ENCODE measurements at regions not wholly inside any gene's neighbourhood (a gene's known extent, or its start where the extent isn't known, plus 50 kb on each side); places are given as distances from the start of the nearest gene placed in this dataset.
A peak's percentile ranks its signal among the peaks of the same experiment; 100 is the strongest.

DNA sequence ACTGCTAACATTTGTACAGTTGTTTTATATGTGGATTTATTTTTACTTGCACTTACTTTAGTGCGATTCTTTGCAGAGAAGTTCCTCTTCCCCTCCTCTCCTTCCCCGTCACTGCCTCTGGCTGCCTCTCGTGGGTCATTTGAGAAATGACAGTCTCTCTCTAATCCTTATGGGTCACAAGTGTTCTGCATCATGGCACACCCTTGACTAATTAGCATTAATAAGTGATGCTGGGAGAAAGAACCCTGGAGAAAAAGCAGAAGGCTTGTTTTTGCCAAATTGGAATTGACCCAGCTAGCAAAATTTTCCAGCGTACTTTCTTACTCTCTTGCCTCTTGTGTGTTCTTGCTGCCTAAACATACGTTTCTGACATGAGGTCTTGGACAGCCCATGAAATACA, 301.2 kb downstream of the DUSP10 start:
- Histone ChIP-seq H3K79me2 (ENCODE audit: control insufficient read depth, insufficient read depth, low read length) (no peaks in the 10 kb centered on the region), H4K20me1 (ENCODE audit: control insufficient read depth, insufficient read depth) (no peaks in the 10 kb centered on the region), H3K9ac (ENCODE audit: control insufficient read depth, insufficient read depth, low read length) (no peak overlapping the region), H2AFZ (ENCODE audit: control insufficient read depth, low read depth, low read length) (no peak overlapping the region), H3K27ac (ENCODE audit: control insufficient read depth, insufficient read depth) (no peak overlapping the region), H3K27me3 (replicated peaks in 1 of 2; ENCODE audit: control insufficient read depth in 2 of 2, insufficient read depth in 2 of 2, low read length in 1 of 2) (no peaks in the 10 kb centered on the region), H3K36me3 (ENCODE audit: control insufficient read depth in 2 of 2, insufficient read depth in 2 of 2, low read length in 1 of 2) (no peaks in the 10 kb centered on the region), H3K4me2 (ENCODE audit: control insufficient read depth, insufficient read depth) (no peak overlapping the region), H3K4me3 (no peak overlapping the region), H3K9me3 (replicated peaks; ENCODE audit: control insufficient read depth, insufficient read depth, low read length) (no peaks in the 10 kb centered on the region), H3K4me1 (ENCODE audit: control insufficient read depth, insufficient read depth, low read length) (0 out of 2 replicates have a peak, but pooled peaks cover 4% of the 10 kb centered on the region)
- ChIA-PET SMC1A (ENCODE audit: uncharacterized antibody, unreplicated experiment) (interaction anchor here (1.9 to 2.6 kb wide), 2 partner anchors 10 to 566 kb away, joined by 7 to 9 read pairs; no protein-coding TSS in a partner anchor), CTCF (interaction anchor here (1.0 to 1.1 kb wide), 2 partner anchors 569 to 727 kb away, joined by 3 to 4 read pairs; no protein-coding TSS in a partner anchor), POLR2A (interaction anchor here (0.6 kb wide), 1 partner anchor 227 kb away, joined by 5 read pairs; no protein-coding TSS in a partner anchor), RAD21 (ENCODE audit: unreplicated experiment) (no interaction called here)
- 20% methylated on average over 5 of the region's 5 CpGs for WGBS (ENCODE audit: insufficient coverage, insufficient replicate concordance, low lambda C conversion rate, missing lambda C conversion rate)
- DNase-seq (ENCODE audit: low read depth, low spot score) (no peak), FAIRE-seq (no peak), ATAC-seq (peak; percentile 63)
- in situ Hi-C loops (cut with MboI): no loop called here
- intact Hi-C loops (cut with micrococcal nuclease; ENCODE audit: unreplicated experiment): loop anchor here (5.0 kb wide), 1 partner anchor 732 kb away; no protein-coding TSS in a partner anchor
- BruUV-seq (replicated peaks): no TSS peak
- TF ChIP-seq TCF7 (IDR thresholded peaks at IDR 0.05; ENCODE audit: borderline replicate concordance) (no peak), TBL1XR1 (IDR thresholded peaks at IDR 0.05; ENCODE audit: low read depth, low read length) (no peak)
- TF ChIP-seq, protein P1, sequence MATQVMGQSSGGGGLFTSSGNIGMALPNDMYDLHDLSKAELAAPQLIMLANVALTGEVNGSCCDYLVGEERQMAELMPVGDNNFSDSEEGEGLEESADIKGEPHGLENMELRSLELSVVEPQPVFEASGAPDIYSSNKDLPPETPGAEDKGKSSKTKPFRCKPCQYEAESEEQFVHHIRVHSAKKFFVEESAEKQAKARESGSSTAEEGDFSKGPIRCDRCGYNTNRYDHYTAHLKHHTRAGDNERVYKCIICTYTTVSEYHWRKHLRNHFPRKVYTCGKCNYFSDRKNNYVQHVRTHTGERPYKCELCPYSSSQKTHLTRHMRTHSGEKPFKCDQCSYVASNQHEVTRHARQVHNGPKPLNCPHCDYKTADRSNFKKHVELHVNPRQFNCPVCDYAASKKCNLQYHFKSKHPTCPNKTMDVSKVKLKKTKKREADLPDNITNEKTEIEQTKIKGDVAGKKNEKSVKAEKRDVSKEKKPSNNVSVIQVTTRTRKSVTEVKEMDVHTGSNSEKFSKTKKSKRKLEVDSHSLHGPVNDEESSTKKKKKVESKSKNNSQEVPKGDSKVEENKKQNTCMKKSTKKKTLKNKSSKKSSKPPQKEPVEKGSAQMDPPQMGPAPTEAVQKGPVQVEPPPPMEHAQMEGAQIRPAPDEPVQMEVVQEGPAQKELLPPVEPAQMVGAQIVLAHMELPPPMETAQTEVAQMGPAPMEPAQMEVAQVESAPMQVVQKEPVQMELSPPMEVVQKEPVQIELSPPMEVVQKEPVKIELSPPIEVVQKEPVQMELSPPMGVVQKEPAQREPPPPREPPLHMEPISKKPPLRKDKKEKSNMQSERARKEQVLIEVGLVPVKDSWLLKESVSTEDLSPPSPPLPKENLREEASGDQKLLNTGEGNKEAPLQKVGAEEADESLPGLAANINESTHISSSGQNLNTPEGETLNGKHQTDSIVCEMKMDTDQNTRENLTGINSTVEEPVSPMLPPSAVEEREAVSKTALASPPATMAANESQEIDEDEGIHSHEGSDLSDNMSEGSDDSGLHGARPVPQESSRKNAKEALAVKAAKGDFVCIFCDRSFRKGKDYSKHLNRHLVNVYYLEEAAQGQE (IDR thresholded peaks at IDR 0.05; ENCODE audit: low read depth, low read length): no peak

DNA sequence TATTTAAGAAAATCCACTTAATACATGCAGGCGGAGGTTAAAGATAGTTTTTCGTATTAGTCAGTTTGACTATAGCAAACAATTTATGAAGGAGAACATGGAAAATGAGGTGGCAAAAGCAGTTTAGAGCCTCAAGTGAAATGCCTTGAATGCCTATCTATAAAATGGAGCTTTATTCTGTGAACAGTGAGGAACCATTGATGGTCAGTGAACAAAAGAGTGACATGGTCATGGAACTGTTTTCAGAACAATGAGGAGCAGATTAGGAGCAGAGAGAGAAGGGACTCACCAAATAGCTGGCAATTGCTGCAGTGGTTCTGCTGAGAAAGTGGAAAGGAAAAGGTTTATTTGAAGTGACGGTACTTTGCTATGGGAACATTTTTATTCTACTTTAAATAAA, 299.8 kb downstream of the DUSP10 start:
- no TSS peak for BruUV-seq (replicated peaks)
- no peak overlapping the region for H3K9ac ChIP-seq (ENCODE audit: control insufficient read depth, insufficient read depth, low read length)
- no peak overlapping the region for H3K4me2 ChIP-seq (ENCODE audit: control insufficient read depth, insufficient read depth)
- POLR2A ChIA-PET: no interaction called here
- H4K20me1 ChIP-seq (ENCODE audit: control insufficient read depth, insufficient read depth): no peaks in the 10 kb centered on the region
- no peaks in the 10 kb centered on the region for H3K79me2 ChIP-seq (ENCODE audit: control insufficient read depth, insufficient read depth, low read length)
- SMC1A ChIA-PET (ENCODE audit: uncharacterized antibody, unreplicated experiment): interaction anchor here (1.0 kb wide), 1 partner anchor 12 kb away, joined by 3 read pairs; no protein-coding TSS in a partner anchor
- DNase-seq (ENCODE audit: low read depth, low spot score) (no peak), FAIRE-seq (no peak), ATAC-seq (no peak)
- intact Hi-C loops (cut with micrococcal nuclease; ENCODE audit: unreplicated experiment): loop anchor here (5.0 kb wide), 1 partner anchor 730 kb away; no protein-coding TSS in a partner anchor
- no peak overlapping the region for H3K27ac ChIP-seq (ENCODE audit: control insufficient read depth, insufficient read depth)
- no peak overlapping the region for H2AFZ ChIP-seq (ENCODE audit: control insufficient read depth, low read depth, low read length)
- RAD21 ChIA-PET (ENCODE audit: unreplicated experiment): no interaction called here
- WGBS (ENCODE audit: insufficient coverage, insufficient replicate concordance, low lambda C conversion rate, missing lambda C conversion rate): 63% methylated on average over 3 of the region's 3 CpGs
- H3K4me1 ChIP-seq (ENCODE audit: control insufficient read depth, insufficient read depth, low read length): 0 out of 2 replicates have a peak, but pooled peaks cover 4% of the 10 kb centered on the region
- no peaks in the 10 kb centered on the region for H3K9me3 ChIP-seq (replicated peaks; ENCODE audit: control insufficient read depth, insufficient read depth, low read length)
- no peak for TF ChIP-seq BHLHE40 (IDR thresholded peaks at IDR 0.05; ENCODE audit: borderline replicate concordance in 1 of 2, low read depth in 2 of 2, low read length in 1 of 2)
- TF ChIP-seq CREM (IDR thresholded peaks at IDR 0.05; ENCODE audit: low read depth): no peak
- no peak for TF ChIP-seq TAF1 (IDR thresholded peaks at IDR 0.05; ENCODE audit: borderline replicate concordance, low read depth, low read length)
- no peak for TF ChIP-seq ASH2L (IDR thresholded peaks at IDR 0.05; ENCODE audit: borderline replicate concordance, low read depth)
- TF ChIP-seq ZNF274 (IDR thresholded peaks at IDR 0.05; ENCODE audit: insufficient read depth, insufficient read length): no peak
- CTCF ChIA-PET: interaction anchor here (0.6 kb wide), 1 partner anchor 278 kb away, joined by 4 read pairs; no protein-coding TSS in a partner anchor
- no peak overlapping the region for H3K4me3 ChIP-seq
- H3K36me3 ChIP-seq (ENCODE audit: control insufficient read depth in 2 of 2, insufficient read depth in 2 of 2, low read length in 1 of 2): no peaks in the 10 kb centered on the region
- in situ Hi-C loops (cut with MboI): no loop called here
- no peaks in the 10 kb centered on the region for H3K27me3 ChIP-seq (replicated peaks in 1 of 2; ENCODE audit: control insufficient read depth in 2 of 2, insufficient read depth in 2 of 2, low read length in 1 of 2)
